HG02588 (cell line): ENCODE measurements at regions not wholly inside any gene's neighbourhood (a gene's known extent, or its start where the extent isn't known, plus 50 kb on each side); places are given as distances from the start of the nearest gene placed in this dataset.
"Not testable (repeated sequence)": the region's sequence is repeated elsewhere in the genome, so short reads cannot be mapped to it uniquely, and the experiment has no call there.

Experiments
- ATAC-seq: cut with Tn5 transposase; IDR thresholded peaks from one replicate; pipeline ENCODE4 v1.9.1; 2021; ENCODE audit warnings: mild to moderate bottlenecking, moderate library complexity; ENCODE audit not compliant: unreplicated experiment

- no peak for ATAC-seq
Observed at GRCh38 chr1:94304553-94304952, 67.2 kb upstream of the ARHGAP29 start.

DNA sequence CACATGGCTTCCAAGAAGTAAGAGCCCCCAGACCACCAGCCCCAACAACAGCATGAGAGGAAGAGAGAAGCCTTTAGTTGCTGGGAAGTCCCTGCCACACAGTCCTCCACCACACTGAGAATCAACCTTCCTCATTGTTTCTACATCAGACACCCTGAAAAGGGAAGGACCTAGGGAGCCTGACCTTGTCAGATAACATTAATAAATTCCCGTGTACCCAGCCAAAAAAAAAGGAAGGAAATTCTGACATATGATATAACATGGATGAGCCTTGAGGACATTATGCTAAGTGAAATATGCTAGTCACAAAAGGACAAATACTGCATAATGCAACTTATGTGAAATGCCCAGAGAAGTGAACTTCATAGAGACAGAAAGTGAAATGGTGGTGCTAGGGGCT is 65.6 kb upstream of the ARHGAP29 start:
- ATAC-seq = no peak

DNA sequence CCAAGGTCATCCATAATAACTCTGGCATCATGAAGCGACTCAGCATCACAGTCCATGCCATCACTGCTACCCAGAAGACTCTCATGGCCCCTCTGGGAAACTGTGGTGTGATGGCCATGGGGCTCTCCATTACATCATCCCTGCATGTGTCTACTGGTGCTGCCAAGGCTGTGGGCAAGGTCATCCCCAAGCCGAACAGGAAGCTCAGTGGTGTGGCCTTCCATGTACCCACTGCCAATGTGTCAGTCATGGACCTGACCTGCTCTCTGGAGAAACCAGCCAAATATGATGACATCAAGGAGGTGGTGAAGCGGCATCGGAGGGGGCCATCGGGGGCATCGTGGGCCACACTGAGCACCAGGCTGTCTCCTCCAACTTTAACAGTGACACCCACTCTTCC is 65.1 kb upstream of the ARHGAP29 start:
- no peak for ATAC-seq

GRCh38 chr1:94301186-94301585 is 63.8 kb upstream of the ARHGAP29 start:
- ATAC-seq = no peak

DNA sequence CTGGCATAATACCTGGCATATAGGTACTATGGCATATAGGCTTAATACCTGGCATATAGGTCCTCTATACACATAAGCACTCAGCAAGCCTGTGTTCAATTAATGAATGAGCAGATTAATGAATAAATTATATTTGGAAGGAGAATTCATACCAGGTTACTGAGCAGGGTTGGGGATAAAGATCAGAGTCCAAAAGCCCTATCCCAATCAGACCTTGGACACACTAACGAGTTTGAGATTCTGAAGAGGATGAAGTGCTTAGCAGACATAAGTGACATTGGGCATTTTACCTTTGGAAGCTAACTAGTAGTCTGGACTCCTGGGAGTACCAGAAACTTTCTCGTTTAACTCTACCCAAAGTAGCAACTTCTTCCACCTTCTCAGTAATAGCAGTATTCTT is 63.3 kb upstream of the ARHGAP29 start:
- ATAC-seq = no peak

- no peak for ATAC-seq
Observed at GRCh38 chr1:94299627-94300553, 62.5 kb upstream of the ARHGAP29 start.

DNA sequence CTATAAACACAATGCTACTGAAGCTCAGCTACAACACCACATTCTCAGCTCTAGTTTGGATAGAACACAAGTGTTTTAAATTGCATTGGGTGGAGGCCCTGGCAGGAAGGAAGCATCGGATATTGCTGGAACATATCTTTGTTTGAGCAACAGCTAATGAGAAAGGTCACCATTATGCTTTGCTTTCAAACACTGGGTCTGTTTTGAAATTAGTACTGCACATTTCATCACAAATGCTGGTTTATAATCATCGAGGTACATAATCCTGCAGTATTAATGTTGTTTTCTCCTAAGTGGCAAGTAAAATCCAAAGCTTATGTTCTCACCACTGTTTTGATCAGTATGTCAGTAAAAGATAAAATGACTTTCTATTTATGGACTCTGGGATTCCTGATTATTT is 61.5 kb upstream of the ARHGAP29 start:
- no peak for ATAC-seq

DNA sequence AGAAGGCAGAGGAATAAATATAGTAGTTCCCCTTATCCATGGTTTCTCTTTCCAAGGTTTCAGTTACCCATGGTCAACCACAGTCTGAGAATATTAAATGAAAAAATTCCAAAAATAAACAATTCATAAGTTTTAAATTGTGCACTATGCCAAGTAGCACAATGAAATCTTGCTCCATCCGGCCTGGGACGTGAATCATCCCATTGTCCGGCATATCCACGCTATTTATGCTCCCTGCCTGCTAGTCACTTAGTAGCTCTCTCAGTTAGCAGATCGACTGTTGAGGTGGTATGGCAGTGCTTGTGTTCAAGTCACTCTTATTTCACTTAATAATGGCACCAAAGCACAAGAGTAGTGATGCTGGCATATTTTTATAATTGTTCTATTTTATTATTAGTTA is 58.6 kb upstream of the ARHGAP29 start:
- no peak for ATAC-seq

DNA sequence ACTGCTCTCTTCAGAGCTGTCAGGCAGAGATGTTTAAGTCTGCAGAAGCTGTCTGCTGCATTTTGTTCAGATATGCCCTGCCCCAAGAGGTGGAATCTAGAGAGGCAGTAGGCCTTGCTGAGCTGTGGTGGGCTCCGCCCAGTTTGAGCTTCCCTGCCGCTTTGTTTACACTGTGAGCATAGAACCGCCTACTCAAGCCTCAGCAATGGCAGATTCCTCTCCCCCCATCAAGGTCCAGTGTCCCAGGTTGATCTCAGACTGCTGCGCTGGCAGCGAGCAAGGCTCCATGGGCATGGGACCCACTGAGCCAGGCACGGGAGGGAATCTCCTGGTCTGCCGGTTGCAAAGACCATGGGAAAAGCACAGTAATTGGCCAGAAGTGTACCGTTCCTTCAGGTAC is 55.6 kb upstream of the ARHGAP29 start:
- not testable (repeated sequence) for ATAC-seq

DNA sequence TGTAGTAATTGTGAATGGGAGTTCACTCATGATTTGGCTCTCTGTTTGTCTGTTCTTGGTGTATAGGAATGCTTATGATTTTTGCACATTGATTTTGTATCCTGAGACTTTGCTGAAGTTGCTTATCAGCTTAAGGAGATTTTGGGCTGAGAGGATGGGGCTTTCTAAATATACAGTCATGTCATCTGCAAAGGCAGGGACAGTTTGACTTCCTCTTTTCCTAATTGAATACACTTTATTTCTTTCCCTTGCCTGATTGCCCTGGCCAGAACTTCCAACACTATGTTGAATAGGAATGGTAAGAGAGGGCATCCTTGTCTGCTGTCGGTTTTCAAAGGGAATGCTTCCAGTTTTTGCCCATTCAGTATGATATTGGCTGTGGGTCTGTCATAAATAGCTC is 51.9 kb upstream of the ARHGAP29 start:
- ATAC-seq = not testable (repeated sequence)
